Astrocyte (in vitro differentiated cells and primary cell): ENCODE measurements at regions not wholly inside any gene's neighbourhood (a gene's known extent, or its start where the extent isn't known, plus 50 kb on each side); places are given as distances from the start of the nearest gene placed in this dataset.

Experiments
- CTCF ChIP-seq: IDR thresholded peaks from 2 replicates; pipeline ENCODE4 v1.5.1; 2011; ENCODE audit warnings: low read depth, mild to moderate bottlenecking, inconsistent platforms, low read length, moderate library complexity; ENCODE audit not compliant: insufficient read depth
- EZH2 ChIP-seq: IDR thresholded peaks from 2 replicates; pipeline ENCODE4 v1.6.1; 2012; ENCODE audit warnings: mild to moderate bottlenecking, low read length, inconsistent platforms; ENCODE audit not compliant: insufficient read depth

- TF ChIP-seq CTCF (no peak), EZH2 (no peak)
Measured at GRCh38 chr20:56163806-56164205, 84.7 kb upstream of the MC3R start.
